ENCODE measurements at regions not wholly inside any gene's neighbourhood (a gene's known extent, or its start where the extent isn't known, plus 50 kb on each side); places are given as distances from the start of the nearest gene placed in this dataset.

DNA sequence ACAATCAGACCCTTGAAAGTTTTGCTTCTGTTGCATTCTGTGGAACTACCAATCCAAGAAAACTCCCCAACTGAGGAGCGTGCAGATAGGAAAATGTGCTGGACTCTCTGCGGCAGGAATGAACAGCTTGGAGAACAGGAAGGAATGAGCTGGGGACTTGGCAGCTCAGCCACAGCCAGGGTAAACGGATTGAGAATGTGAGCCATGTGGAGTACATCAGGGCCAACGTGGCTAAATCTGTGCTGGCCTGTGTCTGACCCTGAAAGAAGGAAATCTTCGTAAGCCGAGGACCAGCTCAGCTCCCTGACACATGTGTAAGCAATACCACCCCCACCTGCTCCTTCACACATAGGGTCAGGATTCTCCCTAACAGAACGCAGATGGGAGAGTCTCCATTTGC lies 1023.7 kb downstream of the BCL11A start:
- TF ChIP-seq POLR2A (IDR thresholded peaks at IDR 0.05), result no peak
- TF ChIP-seq, protein P1, sequence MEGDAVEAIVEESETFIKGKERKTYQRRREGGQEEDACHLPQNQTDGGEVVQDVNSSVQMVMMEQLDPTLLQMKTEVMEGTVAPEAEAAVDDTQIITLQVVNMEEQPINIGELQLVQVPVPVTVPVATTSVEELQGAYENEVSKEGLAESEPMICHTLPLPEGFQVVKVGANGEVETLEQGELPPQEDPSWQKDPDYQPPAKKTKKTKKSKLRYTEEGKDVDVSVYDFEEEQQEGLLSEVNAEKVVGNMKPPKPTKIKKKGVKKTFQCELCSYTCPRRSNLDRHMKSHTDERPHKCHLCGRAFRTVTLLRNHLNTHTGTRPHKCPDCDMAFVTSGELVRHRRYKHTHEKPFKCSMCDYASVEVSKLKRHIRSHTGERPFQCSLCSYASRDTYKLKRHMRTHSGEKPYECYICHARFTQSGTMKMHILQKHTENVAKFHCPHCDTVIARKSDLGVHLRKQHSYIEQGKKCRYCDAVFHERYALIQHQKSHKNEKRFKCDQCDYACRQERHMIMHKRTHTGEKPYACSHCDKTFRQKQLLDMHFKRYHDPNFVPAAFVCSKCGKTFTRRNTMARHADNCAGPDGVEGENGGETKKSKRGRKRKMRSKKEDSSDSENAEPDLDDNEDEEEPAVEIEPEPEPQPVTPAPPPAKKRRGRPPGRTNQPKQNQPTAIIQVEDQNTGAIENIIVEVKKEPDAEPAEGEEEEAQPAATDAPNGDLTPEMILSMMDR (IDR thresholded peaks at IDR 0.05), result no peak
